ENCODE measurements at regions not wholly inside any gene's neighbourhood (a gene's known extent, or its start where the extent isn't known, plus 50 kb on each side); places are given as distances from the start of the nearest gene placed in this dataset.

GRCh38 chr3:40911264-40911663 is 288.0 kb upstream of the CTNNB1 start:
- H3K27ac Mint-ChIP-seq: no peak overlapping the region
- TF ChIP-seq CTCF (IDR thresholded peaks at IDR 0.05; ENCODE audit: unreplicated experiment in 3 of 3): no peak
- no peaks in the 10 kb centered on the region for H3K9me3 Mint-ChIP-seq
- H3K36me3 Mint-ChIP-seq (ENCODE audit: low read depth): no peaks in the 10 kb centered on the region
- peaks cover 8% of the 10 kb centered on the region for H3K4me1 Mint-ChIP-seq
- H3K27me3 Mint-ChIP-seq (ENCODE audit: low read depth): no peaks in the 10 kb centered on the region
- H3K4me3 Mint-ChIP-seq: no peak overlapping the region

- Mint-ChIP-seq H3K36me3 (ENCODE audit: low read depth) (no peaks in the 10 kb centered on the region), H3K27ac (peak overlapping the region; percentile 53 to 94 (median 63)), H3K4me3 (no peak overlapping the region), H3K4me1 (peaks cover 8% of the 10 kb centered on the region), H3K27me3 (ENCODE audit: low read depth) (no peaks in the 10 kb centered on the region), H3K9me3 (no peaks in the 10 kb centered on the region)
- TF ChIP-seq CTCF (IDR thresholded peaks at IDR 0.05; ENCODE audit: unreplicated experiment in 3 of 3): no peak
Measured at GRCh38 chr3:40911928-40912327, 287.4 kb upstream of the CTNNB1 start.

- H3K36me3 Mint-ChIP-seq (ENCODE audit: low read depth): no peaks in the 10 kb centered on the region
- H3K4me1 Mint-ChIP-seq: peaks cover 8% of the 10 kb centered on the region
- H3K9me3 Mint-ChIP-seq: no peaks in the 10 kb centered on the region
- no peak for TF ChIP-seq CTCF (IDR thresholded peaks at IDR 0.05; ENCODE audit: unreplicated experiment in 3 of 3)
- H3K27ac Mint-ChIP-seq: peak overlapping the region in 2 of 3 experiments; percentile 53 to 94
- H3K4me3 Mint-ChIP-seq: no peak overlapping the region
- H3K27me3 Mint-ChIP-seq (ENCODE audit: low read depth): no peaks in the 10 kb centered on the region
Measured at GRCh38 chr3:40912461-40912860, 286.8 kb upstream of the CTNNB1 start.

GRCh38 chr3:40913192-40913591 is 286.1 kb upstream of the CTNNB1 start:
- peak overlapping the region; percentile 3 to 87 (median 76) for H3K27ac Mint-ChIP-seq
- H3K4me1 Mint-ChIP-seq: peaks cover 8% of the 10 kb centered on the region
- no peaks in the 10 kb centered on the region for H3K36me3 Mint-ChIP-seq (ENCODE audit: low read depth)
- H3K4me3 Mint-ChIP-seq: no peak overlapping the region
- no peaks in the 10 kb centered on the region for H3K9me3 Mint-ChIP-seq
- TF ChIP-seq CTCF (IDR thresholded peaks at IDR 0.05; ENCODE audit: unreplicated experiment in 3 of 3): no peak
- H3K27me3 Mint-ChIP-seq (ENCODE audit: low read depth): no peaks in the 10 kb centered on the region

GRCh38 chr3:40913641-40914040 is 285.7 kb upstream of the CTNNB1 start:
- no peak for TF ChIP-seq CTCF (IDR thresholded peaks at IDR 0.05; ENCODE audit: unreplicated experiment in 3 of 3)
- H3K27me3 Mint-ChIP-seq (ENCODE audit: low read depth): no peaks in the 10 kb centered on the region
- H3K27ac Mint-ChIP-seq: peak overlapping the region; percentile 3 to 87 (median 76)
- no peak overlapping the region for H3K4me3 Mint-ChIP-seq
- no peaks in the 10 kb centered on the region for H3K36me3 Mint-ChIP-seq (ENCODE audit: low read depth)
- H3K9me3 Mint-ChIP-seq: no peaks in the 10 kb centered on the region
- H3K4me1 Mint-ChIP-seq: peaks cover 8% of the 10 kb centered on the region

GRCh38 chr3:40914475-40914874 is 284.8 kb upstream of the CTNNB1 start:
- TF ChIP-seq CTCF (IDR thresholded peaks at IDR 0.05; ENCODE audit: unreplicated experiment in 3 of 3): no peak
- Mint-ChIP-seq H3K27me3 (ENCODE audit: low read depth) (no peaks in the 10 kb centered on the region), H3K4me1 (peaks cover 8% of the 10 kb centered on the region), H3K27ac (peak overlapping the region in 2 of 3 experiments; percentile 2 to 76), H3K9me3 (no peaks in the 10 kb centered on the region), H3K4me3 (no peak overlapping the region), H3K36me3 (ENCODE audit: low read depth) (no peaks in the 10 kb centered on the region)
